Fibroblast of skin of back (primary cell): ENCODE measurements at regions not wholly inside any gene's neighbourhood (a gene's known extent, or its start where the extent isn't known, plus 50 kb on each side); places are given as distances from the start of the nearest gene placed in this dataset.

Experiments
- DNase-seq: peaks from one replicate; pipeline ENCODE4 v3.0.0-alpha.2; 2013

DNA sequence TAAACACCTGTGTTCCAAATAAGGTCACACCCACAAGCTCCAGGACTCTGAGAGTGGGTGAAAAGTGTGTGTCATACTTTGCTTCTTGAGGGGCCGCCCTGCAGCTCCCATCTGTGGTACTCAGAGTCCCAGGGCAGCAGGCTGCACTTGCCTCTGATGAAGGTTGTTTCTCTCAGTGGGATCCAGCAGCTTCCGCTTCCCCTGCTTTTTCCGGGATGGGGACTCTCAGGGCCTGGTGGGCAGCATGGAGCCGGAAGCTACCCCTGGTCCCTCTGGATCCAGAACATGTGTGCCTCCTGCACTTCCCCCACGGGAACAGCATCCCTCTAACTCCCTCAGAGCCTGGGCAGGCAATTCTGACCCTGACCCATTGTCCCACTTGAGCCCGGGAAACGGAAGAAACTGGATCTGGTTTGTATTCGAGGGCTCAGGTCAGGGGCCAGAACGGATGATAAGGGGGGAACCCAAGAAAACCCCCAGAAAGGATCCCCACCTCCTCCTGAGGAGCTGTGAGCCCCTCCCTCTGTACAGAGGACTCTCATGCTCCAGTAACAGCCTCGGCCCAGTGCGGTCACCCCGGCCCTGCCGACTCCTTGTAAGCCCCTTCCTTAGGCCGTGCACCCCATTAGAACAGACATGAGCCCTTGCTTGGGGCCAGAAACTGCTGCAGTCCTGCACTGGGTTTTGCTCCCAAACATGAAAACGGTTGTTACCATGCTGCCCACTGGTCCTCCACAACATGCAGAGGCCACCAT lies 189.5 kb upstream of the C1orf174 start:
- DNase-seq, result no peak

DNA sequence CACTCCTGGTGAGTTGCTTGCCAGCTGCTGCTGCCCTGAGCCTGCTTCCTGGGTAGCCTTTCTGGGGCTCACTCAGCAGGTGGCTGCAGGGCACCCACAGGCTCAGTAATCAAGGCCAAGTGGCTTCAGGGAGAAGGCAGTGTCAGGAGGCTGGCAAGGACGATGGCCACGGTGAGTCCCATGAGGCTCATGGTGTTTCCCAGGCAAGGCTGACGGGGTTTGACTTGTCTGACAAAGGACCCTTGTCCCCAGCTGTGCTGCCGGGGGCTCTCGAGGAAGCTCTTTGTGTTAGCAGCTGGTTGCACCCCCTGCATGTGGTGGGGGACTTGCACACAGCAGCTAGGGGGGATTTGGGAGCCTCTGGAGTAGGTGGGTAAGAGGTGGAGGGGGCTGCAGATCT lies 190.5 kb upstream of the C1orf174 start:
- DNase-seq, result no peak

DNA sequence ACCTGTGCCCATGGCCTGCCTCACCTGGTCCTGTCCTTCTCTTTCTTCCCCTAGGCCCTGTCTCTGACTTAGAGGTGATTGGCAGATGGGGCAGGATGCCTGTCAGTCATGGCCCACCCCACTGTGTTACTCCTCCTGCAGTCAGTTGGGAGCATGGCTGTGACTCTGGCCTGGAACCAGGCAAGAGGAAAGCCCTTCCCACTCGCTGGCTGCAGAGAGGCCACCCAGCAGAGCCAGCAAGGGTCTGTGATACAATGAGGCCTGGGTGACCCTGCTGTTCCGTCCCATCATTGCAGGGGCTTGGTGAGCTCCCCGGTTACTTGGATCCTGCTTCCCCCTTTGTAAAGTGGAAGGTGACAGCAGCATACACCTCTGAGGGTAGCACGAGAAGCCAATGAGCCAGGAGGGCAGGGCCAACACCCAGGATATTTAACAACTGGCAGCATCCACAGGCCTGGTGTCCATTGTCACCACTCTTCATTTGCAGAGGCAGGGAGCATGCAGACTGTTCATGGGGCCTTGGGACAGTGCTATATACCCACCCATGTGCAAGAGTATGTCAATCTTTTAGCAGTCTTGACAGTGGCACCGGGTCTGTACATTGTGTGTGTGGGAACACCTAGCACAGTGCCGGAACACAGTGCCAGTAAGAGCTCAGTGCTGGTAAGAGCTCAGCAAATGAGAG lies 191.0 kb upstream of the C1orf174 start:
- DNase-seq, result no peak

DNA sequence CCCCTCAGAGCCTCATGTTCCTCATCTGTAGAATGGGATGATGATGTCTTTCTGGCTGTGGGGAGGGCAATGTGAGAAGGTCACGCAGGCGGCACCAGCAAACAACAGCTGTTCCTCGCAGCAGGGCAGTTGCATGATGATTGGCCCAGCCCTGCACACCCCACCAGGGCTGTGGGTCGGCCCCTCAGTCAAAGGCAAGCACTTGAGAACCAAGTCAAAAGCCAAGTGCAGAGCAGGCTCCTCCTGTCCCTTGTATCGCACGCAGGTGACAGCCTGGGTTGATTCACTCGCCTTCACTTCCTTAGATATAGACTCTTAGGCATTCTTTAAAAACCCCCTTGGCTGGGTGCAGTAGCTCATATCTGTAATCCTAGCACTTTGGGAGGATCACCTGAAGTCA lies 191.9 kb upstream of the C1orf174 start:
- no peak for DNase-seq

DNA sequence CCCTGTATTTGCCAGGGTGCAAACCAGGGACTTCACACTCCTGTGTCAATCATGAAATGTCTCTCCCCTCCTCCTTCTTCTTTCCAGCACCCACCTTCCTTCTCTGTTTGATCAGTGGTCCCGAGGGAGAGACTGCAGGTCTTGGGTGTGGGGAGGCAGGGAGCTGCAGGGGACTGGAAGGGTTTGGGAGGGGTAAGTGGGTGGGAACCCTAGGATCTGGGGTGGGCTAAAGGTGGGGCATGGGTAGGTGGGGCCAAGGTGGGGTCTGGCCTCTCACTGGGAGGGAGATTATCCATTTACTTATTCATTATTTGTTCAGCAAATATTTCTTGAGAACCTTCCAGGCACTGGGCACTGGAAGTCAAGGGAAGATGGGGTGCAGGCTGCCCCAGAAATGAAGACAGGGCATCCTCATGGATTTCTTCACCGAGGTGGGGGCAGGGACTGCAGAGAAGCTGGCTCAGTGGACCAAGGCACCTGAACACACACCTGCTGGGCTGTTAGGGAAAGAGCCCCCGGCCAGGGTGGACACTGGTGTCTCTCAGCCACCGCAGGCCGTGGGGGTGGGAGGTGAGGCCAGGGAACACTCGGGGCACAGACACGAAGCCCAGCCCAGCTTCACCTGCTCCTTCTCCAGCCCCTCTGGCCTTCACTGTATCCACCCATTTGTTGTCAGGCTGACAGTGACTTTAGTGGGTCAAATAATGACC lies 193.9 kb upstream of the C1orf174 start:
- DNase-seq, result no peak

DNA sequence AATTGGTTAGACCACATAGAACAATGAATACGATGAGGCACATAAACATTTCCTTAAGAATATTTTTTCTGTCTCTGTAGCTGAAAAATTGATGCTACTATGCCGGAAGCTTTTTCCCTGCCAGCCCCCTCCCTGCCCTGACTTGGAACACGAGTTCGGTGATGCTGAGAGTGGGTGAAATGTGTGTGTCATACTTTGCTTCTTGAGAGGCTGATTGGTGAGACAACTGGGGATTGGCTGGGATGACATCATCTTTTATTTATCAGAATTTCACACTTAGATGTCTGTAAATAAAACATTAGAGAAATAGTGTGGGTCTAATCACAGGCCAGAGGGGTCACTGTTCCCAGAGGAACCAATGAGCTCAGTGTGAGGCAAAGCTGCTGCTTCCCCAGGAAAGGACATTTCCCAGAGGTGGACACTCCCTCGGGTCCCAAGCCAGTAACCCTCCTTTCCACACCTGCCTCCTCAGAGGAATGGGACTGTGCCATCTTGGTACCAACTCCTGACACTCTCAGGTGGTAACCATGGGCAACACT lies 195.4 kb upstream of the C1orf174 start:
- no peak for DNase-seq

DNA sequence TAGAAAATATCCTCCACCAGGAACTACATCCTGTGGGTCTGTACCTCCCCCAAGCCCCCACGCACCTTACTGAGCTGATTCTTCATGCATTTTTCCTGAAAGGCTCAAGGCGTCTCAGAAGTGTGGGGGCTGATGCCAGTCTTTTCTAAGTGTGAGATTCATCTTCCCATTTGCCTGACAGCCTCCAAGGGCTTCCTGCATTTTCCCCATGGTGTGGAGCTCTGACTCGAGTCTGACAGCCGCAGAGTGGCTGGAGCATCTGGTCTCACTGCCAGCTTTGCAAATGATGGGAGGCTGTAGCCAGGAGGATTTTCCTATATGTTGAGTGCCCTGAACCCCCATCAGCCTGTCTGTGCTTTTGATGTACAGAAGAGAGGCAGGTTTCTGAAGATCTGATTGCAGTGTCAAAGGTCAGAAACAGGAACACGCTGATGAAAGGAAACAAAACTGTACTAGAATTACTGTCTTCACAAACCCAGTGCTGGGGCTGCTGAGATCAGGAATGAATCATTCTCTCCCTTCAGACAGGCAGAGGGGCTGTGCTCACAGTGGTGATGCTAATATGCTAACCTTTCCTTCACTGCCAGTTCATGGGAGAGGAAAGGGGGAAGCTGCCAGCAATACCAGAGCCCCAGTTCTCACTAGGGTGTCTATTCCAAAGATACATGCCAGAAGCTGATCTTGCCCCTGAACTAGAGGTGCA lies 201.5 kb upstream of the C1orf174 start:
- DNase-seq, result no peak

DNA sequence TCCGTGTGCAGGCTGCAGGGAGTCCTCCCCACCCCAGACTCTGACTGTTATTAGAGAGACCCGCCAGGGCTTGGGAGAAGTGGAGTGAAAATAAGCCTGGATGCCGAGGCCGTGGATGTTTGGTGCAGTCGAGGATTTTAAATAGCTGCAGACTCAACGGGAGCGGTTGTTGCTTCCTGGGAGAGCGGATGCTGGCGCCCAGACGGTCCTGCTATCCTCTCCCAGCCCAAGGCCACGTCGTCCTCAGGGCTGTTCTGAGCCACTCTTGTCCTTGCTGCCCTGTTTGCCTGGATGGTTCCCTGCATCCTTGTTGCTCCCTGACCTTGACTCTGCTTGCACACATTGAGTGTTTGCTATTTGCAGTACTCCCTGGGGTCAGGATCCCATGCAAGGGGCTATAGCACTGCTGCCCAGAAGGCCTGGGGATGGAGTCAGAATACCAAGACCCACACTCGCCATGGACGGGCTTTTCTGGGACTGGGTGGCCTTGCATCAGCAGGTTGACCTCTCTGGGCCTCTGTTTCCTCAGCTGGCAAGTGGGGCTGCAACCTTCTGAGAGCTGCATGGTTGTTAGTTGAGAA lies 205.3 kb upstream of the C1orf174 start:
- no peak for DNase-seq

DNA sequence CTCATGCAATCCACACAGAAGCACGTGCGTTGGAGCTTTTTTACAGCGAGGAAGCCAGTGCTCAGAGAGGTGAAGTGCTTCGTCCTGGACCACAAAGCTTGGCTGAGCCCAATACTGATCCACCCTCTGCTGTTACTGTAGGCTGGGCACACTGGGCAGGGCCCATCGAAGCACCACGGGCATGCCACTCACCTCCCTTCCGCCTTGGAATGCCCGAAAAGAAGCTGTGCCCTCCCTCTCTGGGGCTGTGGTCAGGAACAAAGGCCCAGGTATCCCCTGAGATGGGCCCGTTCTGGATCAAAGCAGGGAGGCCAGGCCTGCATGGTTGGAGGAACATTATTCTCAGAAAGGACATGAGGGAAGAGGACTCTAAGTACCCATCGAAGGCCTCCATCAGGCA lies 206.7 kb upstream of the C1orf174 start:
- DNase-seq, result no peak

DNA sequence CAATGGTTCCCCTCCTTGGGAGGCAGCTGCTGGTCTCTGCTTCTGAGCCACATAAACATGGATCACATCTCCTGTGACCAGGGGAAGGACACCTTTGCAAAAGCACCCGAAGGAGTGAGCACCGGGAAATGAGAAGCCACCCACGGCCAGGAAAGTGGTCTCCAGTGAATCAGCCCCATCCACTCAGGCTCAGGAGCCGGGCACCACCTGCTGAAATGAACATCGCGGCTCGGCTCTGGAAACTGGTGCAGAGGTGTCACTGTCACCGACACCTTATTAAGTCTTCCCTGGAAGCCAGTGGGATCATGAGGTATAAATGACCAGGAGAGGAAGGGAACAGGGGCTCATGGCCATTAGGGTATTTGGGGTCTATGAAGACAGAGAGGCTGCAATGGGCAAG lies 207.2 kb upstream of the C1orf174 start:
- no peak for DNase-seq

DNA sequence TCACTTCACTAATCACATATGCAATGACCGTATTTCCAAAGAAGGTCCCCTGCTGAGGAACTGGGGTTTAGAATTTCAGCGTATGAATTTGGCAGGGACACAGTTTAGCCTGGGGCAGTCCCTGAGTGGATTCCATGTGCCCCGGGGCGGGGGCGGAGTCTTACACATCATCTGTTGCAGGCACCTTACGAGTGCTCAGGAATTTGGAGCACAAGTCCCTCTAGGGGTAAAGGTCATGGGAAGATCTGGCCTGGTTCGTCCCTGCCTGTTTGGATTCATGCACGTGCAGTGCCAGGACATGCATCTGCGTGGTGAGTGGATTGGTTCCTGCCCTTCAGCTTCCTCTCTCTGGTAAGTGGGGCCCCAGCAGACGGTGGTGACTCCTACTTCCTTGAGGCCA lies 208.3 kb upstream of the C1orf174 start:
- no peak for DNase-seq

DNA sequence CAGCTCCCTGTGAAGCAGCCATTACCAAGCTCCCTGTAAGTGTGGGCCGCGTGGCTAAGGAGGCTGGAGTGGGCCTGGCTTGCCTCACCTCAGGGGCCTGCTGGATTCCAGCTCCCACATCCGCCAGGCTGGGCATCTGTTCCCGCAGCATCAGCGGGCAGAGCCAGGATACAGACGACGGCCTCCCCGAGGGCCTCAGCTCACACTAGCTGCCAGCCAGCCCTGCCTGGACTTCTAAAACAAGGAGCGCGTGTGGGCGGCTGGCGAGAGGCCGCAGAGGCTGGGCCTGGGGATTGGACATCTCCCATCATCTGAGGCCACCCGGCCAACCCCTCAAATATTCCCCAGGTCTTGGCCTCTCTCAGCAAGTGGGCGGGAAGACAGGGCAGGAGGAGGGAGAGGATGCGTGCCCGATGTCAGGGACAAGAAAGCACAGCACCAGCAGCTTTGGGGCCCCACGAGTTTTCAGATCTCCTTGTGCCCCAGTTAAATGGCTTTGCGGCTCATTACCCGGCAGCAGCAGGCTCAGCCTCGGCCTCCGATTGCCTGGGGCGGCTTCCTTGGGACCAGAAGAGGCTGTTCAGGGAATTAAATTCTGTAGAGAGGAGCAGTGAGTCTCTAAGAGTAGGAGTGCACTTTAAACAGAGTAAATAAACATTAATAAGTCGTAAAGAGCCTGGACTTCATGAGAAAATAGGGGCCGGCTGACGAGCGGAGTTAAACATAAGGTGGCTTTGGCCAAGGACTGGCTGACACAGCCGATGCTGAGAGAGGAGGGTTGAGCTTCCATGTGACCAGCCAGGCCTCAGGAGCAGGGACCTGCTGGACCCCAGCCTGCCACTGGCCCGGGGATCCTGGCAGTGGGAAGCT lies 208.9 kb upstream of the C1orf174 start:
- no peak for DNase-seq

DNA sequence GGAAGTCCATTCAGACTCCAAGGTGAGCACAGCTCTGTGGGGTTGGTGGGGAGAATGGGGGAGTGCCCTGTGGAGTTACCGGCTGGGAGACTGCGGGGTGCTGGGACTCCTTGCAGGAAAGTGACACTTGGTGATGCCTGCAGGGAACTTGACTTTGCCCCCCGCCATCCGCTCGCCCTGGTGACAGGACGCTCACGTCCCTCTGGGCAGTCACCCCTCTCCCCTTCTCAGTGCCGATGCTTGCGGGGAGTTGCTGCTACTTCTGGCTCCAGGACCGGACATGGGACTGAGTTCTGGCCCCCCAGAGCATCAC lies 209.5 kb upstream of the C1orf174 start:
- no peak for DNase-seq

DNA sequence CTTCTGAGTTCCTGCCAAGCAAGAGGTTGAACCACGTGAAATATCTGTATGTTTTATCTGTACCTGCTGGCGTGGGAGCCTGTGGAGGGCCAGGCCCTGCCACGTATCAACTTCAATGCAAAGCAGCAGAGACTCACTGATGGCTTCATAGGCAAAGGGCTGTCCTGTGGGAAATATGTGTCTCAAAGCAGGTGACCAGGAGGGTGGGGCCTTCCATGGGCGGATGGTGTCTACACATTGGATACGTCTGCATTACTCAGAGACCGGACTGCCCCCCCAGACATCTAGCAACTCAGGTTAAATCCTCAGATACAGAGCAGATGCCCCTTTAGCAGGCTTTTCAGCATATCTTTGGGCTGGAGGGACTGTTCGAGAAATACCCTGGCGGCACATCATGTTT lies 210.8 kb upstream of the C1orf174 start:
- DNase-seq, result no peak

DNA sequence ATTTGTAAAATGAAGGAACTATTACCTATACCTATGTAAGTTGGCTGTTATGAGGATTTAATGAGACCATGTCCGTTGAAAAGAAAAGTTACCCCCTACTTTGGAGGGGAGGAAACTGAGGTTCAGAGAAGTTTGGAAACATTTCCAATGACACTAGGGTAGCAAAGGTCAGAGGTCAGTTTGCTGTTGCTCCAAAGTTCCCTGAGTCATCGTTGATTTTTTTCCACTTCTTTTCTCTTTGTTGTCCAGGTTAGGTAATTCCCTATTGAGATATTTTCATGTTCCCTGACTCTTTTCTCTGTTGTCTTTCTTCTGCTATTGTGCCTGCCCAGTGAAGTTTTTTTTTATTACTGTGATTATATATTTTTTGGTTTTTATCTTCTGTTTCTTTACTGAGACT lies 213.8 kb upstream of the C1orf174 start:
- DNase-seq, result no peak

DNA sequence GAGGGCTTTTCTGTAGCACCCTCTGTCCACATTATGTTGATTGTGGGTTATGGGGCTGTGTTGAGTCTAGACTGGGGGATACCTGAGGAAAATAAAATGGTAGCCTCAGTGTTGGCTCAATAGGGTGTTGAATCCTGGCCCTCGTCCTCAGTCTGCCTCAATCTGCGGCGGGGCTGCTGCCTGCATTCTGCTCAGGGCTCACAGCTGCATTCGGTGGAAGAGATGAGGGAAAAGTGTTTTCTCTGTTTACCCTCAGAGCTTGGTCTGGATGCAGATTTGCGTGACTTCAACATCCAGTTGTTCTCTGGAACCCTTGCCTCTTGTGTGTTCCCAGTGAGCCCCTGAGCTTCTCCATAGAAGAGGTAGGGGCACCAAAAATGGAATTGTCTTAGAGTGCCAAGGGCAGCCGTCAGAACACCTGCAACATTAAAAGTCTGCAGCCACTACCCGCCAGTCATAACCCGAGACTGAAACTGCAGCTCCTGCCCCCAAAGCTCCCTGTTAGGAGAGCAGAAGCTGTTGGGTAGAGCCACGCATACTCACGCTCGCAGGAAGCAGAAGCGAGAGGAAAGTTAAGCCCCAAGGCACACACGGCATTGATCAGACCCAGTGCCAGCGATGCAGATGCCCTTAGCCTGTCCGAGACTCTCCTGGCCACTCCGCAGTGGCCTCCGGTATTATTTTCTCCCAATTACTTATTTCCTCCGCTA lies 215.3 kb upstream of the C1orf174 start:
- DNase-seq, result no peak

DNA sequence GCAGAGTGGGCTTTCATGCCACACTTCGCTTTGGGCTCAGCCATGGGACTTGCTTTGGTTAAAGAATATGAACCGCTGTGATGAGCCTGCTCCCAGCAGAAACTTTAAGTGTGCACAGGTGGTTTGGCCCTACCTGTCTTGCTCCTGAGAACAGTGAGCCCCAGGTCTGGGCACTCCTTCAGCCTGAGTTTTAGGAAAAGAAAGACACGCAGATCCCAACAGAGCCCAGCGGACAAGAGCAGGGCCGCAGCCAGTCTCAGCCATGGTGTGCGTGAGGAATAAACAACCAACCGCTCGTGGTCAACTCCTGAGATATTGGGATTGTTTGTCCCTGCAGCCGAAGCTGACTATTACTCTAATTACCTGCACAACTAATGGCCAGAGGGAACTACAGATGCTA lies 217.1 kb upstream of the C1orf174 start:
- DNase-seq, result no peak

DNA sequence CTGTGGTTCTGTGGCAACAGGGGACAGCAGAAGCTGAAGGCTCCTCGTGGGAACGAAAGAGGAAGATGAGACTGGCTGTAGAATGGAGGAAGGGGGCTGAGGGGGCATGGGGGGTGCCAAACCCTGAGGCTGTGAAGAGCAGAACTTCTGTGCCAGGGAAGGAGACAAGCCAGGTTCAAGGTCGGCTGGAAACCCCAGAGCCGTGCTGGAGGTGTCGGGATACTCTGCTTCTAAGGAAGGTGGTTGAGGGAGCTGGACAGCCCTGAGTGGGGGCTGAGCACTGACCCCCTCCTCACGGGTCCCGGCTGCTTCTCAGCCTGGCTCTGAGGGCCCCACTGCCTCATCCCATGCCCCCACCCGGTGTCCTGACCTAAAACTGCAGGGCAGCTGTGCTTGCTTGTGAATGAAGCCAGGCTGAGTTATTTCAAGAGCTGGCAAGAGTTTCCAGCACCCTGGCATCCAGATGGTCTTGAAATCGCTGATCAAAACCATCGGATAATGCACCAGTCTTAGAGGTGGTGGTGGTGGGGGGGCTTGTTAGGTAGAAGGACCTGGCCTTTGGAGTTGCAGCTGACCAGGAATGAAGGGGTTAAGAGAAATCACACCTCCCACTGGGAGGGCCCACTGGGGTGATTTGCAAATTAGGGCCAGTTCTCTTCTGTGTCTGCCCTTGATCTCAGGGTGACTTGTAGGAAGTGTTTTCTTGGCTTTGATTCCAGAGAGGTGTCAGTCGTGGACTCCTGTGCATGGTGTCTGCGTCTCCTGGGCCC lies 218.9 kb upstream of the C1orf174 start:
- DNase-seq, result no peak

DNA sequence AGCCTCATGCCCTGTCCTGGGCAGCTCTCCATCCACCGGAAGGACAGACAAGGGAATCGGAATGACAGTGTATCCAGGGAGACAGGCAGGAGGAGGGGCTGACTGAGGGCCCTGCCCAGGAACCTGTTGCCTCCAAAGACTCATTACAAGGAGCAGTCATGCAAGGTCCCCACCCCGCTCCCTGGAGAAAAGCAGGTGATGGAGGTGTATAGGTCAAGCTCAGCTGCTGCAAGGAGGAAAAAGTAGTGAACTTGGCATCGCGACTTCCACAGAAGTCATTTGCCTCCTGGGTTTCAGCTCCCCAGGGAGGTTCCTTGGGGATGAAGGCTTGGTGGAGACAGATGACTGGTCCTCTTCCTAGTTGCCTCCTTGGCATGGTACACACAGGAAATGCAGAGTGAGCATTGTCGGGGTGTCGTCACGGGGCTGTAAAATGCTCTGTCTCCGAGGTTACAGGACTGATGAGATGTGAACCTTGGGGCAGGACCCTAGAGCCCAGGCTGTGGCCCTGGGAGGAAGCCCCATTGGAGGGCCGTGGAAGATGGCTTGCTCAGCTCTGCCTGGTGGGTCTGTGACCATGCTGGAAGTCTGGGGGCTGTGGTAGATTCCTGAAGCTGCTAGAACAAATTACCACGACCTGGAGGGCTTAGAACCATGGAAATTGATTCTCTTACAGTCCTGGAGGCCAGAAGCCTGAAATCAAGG lies 219.6 kb upstream of the C1orf174 start:
- DNase-seq, result no peak
